Ovary (tissue), 3 donors: ENCODE measurements at regions not wholly inside any gene's neighbourhood (a gene's known extent, or its start where the extent isn't known, plus 50 kb on each side); places are given as distances from the start of the nearest gene placed in this dataset.

Experiments used
- EP300 ChIP-seq: sonication (generic); formaldehyde crosslinking; IDR thresholded peaks from one replicate; pipeline ENCODE4 v1.6.1; 2017; ENCODE audit warnings: antibody characterized with exemption
- POLR2A ChIP-seq: fragments of 450-650 bp; IDR thresholded peaks from one replicate; pipeline ENCODE4 v1.6.1; 2017; ENCODE audit warnings: antibody characterized with exemption, mild to moderate bottlenecking, moderate library complexity
- TF ChIP-seq, protein P1 (sequence below), 3 donors: fragments of 450-650 bp in 2 of 3; fragments of 200-600 bp in 1 of 3; IDR thresholded peaks; one replicate each; pipeline versions ENCODE4 v1.5.1 to v1.8.0; 2016 to 2022; ENCODE audit warnings: antibody characterized with exemption in 3 of 3, mild to moderate bottlenecking in 1 of 3
- donor health status: DM: no; HTN: no; CAD: no.

DNA sequence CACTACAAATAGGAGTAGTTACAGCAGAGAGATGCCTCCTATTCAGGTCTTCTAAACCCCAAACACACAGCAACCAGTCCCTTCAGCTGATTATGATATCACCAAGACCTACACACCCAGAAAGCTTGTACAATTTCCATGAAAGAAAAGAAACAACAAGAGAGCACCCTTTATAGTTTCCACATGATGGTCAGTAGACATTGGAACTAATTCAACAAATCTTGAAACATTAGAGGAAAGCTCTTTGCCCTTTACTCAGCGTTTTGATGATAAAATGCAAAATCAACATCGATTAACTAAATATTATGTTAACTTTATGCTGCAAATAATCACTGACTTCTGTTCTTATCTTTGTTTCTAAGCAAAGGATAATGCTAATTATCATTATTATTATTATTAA lies 393.6 kb upstream of the ID2 start:
- TF ChIP-seq, protein P1, sequence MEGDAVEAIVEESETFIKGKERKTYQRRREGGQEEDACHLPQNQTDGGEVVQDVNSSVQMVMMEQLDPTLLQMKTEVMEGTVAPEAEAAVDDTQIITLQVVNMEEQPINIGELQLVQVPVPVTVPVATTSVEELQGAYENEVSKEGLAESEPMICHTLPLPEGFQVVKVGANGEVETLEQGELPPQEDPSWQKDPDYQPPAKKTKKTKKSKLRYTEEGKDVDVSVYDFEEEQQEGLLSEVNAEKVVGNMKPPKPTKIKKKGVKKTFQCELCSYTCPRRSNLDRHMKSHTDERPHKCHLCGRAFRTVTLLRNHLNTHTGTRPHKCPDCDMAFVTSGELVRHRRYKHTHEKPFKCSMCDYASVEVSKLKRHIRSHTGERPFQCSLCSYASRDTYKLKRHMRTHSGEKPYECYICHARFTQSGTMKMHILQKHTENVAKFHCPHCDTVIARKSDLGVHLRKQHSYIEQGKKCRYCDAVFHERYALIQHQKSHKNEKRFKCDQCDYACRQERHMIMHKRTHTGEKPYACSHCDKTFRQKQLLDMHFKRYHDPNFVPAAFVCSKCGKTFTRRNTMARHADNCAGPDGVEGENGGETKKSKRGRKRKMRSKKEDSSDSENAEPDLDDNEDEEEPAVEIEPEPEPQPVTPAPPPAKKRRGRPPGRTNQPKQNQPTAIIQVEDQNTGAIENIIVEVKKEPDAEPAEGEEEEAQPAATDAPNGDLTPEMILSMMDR (IDR thresholded peaks at IDR 0.05): no peak
- no peak for TF ChIP-seq EP300
- no peak for TF ChIP-seq POLR2A
